Hepatocyte (in vitro differentiated cells): ENCODE measurements at regions not wholly inside any gene's neighbourhood (a gene's known extent, or its start where the extent isn't known, plus 50 kb on each side); places are given as distances from the start of the nearest gene placed in this dataset.

Experiments
- DNase-seq: peaks from one replicate; pipeline ENCODE4 v3.0.0-alpha.2; 2016; ENCODE audit warnings: low spot score
- H2AFZ ChIP-seq: fragments of 200-600 bp; sonication (generic); 2 replicates; pipeline ENCODE4 v1.6.0; 2016; ENCODE audit warnings: antibody characterized with exemption, mild to moderate bottlenecking
- H3K27ac ChIP-seq: fragments of 200-600 bp; sonication (generic); 2 replicates; pipeline ENCODE4 v1.5.1; 2016; ENCODE audit warnings: mild to moderate bottlenecking
- H3K27me3 ChIP-seq: fragments of 200-600 bp; sonication (generic); 2 replicates; pipeline ENCODE4 v1.6.1; 2016
- H3K36me3 ChIP-seq: fragments of 200-600 bp; sonication (generic); replicated peaks from 2 replicates; pipeline ENCODE4 v1.5.1; 2016; ENCODE audit warnings: low read depth; ENCODE audit not compliant: insufficient read depth
- H3K4me1 ChIP-seq: fragments of 200-600 bp; sonication (generic); 2 replicates; pipeline ENCODE4 v1.5.1; 2016; ENCODE audit warnings: mild to moderate bottlenecking, moderate library complexity; ENCODE audit not compliant: insufficient read depth
- H3K4me2 ChIP-seq: fragments of 200-600 bp; sonication (generic); 2 replicates; pipeline ENCODE4 v1.6.0; 2016
- H3K4me3 ChIP-seq: fragments of 200-600 bp; sonication (generic); 2 replicates; pipeline ENCODE4 v1.5.1; 2016; ENCODE audit warnings: mild to moderate bottlenecking
- H3K79me2 ChIP-seq: fragments of 200-600 bp; sonication (generic); 2 replicates; pipeline ENCODE4 v1.6.0; 2017; ENCODE audit warnings: mild to moderate bottlenecking
- H3K9me2 ChIP-seq: fragments of 200-600 bp; sonication (generic); replicated peaks from 2 replicates; pipeline ENCODE4 v1.6.0; 2017; ENCODE audit warnings: mild to moderate bottlenecking; ENCODE audit not compliant: insufficient read depth
- H3K9me3 ChIP-seq: fragments of 200-600 bp; sonication (generic); 2 replicates; pipeline ENCODE4 v1.5.1; 2016; ENCODE audit warnings: low read depth, mild to moderate bottlenecking
- H4K20me1 ChIP-seq: fragments of 200-600 bp; sonication (generic); 2 replicates; pipeline ENCODE4 v1.6.0; 2016; ENCODE audit warnings: mild to moderate bottlenecking; ENCODE audit not compliant: insufficient read depth, poor library complexity, severe bottlenecking
- CTCF ChIP-seq: fragments of 200-600 bp; sonication (generic); IDR thresholded peaks from 2 replicates; pipeline ENCODE4 v1.5.1; 2016; ENCODE audit warnings: antibody characterized with exemption, mild to moderate bottlenecking; ENCODE audit not compliant: poor library complexity
- EZH2 ChIP-seq: fragments of 200-600 bp; sonication (generic); IDR thresholded peaks from 2 replicates; pipeline ENCODE4 v1.6.1; 2016; ENCODE audit warnings: antibody characterized with exemption, mild to moderate bottlenecking, borderline replicate concordance
- EZH2phosphoT487 ChIP-seq: fragments of 200-600 bp; sonication (generic); IDR thresholded peaks from one replicate; pipeline ENCODE4 v1.6.1; 2018; ENCODE audit warnings: antibody characterized with exemption, mild to moderate bottlenecking, low read depth, moderate library complexity; ENCODE audit not compliant: unreplicated experiment, severe bottlenecking
- WGBS: methylation state at CpG from one replicate; pipeline ENCODE4 v1.1.6; 2016; ENCODE audit warnings: low lambda C conversion rate; ENCODE audit errors: missing lambda C conversion rate; 5-methylcytosine and 5-hydroxymethylcytosine counted together

- Histone ChIP-seq H3K27ac (no peak overlapping the region), H3K9me3 (no peaks in the 10 kb centered on the region), H3K9me2 (no peaks in the 10 kb centered on the region), H3K4me3 (no peak overlapping the region), H3K4me2 (no peak overlapping the region), H3K27me3 (no peaks in the 10 kb centered on the region), H4K20me1 (no peaks in the 10 kb centered on the region), H3K36me3 (no peaks in the 10 kb centered on the region), H2AFZ (no peak overlapping the region), H3K4me1 (no peaks in the 10 kb centered on the region), H3K79me2 (no peaks in the 10 kb centered on the region)
- no peak for TF ChIP-seq CTCF
- no peak for TF ChIP-seq EZH2phosphoT487
- no peak for TF ChIP-seq EZH2
- WGBS: 53% methylated on average over 7 of the region's 7 CpGs
- no peak for DNase-seq
These were observed 163.6 kb downstream of the ENC1 start for GRCh38 chr5:74476819-74477453.

GRCh38 chr5:74476046-74476818, 164.3 kb downstream of the ENC1 start:
- H3K4me1 ChIP-seq: no peaks in the 10 kb centered on the region
- no peaks in the 10 kb centered on the region for H3K79me2 ChIP-seq
- H2AFZ ChIP-seq: no peak overlapping the region
- no peaks in the 10 kb centered on the region for H3K27me3 ChIP-seq
- H3K9me3 ChIP-seq: no peaks in the 10 kb centered on the region
- H4K20me1 ChIP-seq: no peaks in the 10 kb centered on the region
- no peak overlapping the region for H3K27ac ChIP-seq
- 70% methylated on average over 7 of the region's 7 CpGs for WGBS
- H3K36me3 ChIP-seq: no peaks in the 10 kb centered on the region
- no peaks in the 10 kb centered on the region for H3K9me2 ChIP-seq
- TF ChIP-seq EZH2phosphoT487: no peak
- no peak overlapping the region for H3K4me2 ChIP-seq
- no peak for DNase-seq
- H3K4me3 ChIP-seq: no peak overlapping the region

GRCh38 chr5:74471875-74472274, 168.7 kb downstream of the ENC1 start:
- TF ChIP-seq EZH2: no peak
- TF ChIP-seq CTCF: no peak
- TF ChIP-seq EZH2phosphoT487: no peak
- no peaks in the 10 kb centered on the region for H4K20me1 ChIP-seq
- H3K4me1 ChIP-seq: peaks cover 4% of the 10 kb centered on the region
- no peaks in the 10 kb centered on the region for H3K27me3 ChIP-seq
- no peak overlapping the region for H2AFZ ChIP-seq
- DNase-seq: no peak
- 79% methylated on average over 2 of the region's 2 CpGs for WGBS
- H3K4me2 ChIP-seq: no peak overlapping the region
- no peaks in the 10 kb centered on the region for H3K36me3 ChIP-seq
- H3K4me3 ChIP-seq: no peak overlapping the region
- no peaks in the 10 kb centered on the region for H3K9me2 ChIP-seq
- no peaks in the 10 kb centered on the region for H3K9me3 ChIP-seq
- no peak overlapping the region for H3K27ac ChIP-seq
- no peaks in the 10 kb centered on the region for H3K79me2 ChIP-seq

- Histone ChIP-seq H4K20me1 (no peaks in the 10 kb centered on the region), H3K4me1 (peaks cover 11% of the 10 kb centered on the region), H3K79me2 (no peaks in the 10 kb centered on the region), H3K27me3 (no peaks in the 10 kb centered on the region), H3K4me3 (no peak overlapping the region), H3K9me3 (no peaks in the 10 kb centered on the region), H3K9me2 (no peaks in the 10 kb centered on the region), H3K36me3 (no peaks in the 10 kb centered on the region), H2AFZ (no peak overlapping the region), H3K27ac (no peak overlapping the region), H3K4me2 (no peak overlapping the region)
- WGBS: 79% methylated on average over 8 of the region's 8 CpGs
- DNase-seq: no peak
- TF ChIP-seq EZH2: no peak
- no peak for TF ChIP-seq EZH2phosphoT487
- no peak for TF ChIP-seq CTCF
These were observed 171.1 kb downstream of the ENC1 start for GRCh38 chr5:74469234-74469994.
